NCI-H82 treated with DMSO at 0.1 percent for 48 hours (cell line): ENCODE measurements at regions not wholly inside any gene's neighbourhood (a gene's known extent, or its start where the extent isn't known, plus 50 kb on each side); places are given as distances from the start of the nearest gene placed in this dataset.
A peak's percentile ranks its signal among the peaks of the same experiment; 100 is the strongest.
"Not testable (repeated sequence)": the region's sequence is repeated elsewhere in the genome, so short reads cannot be mapped to it uniquely, and the experiment has no call there.

Source experiments
- DNase-seq: peaks from one replicate; lab custom pipeline; 2025; ENCODE audit not compliant: unreplicated experiment; lab: John Stamatoyannopoulos, UW

- no peak for DNase-seq
Observed at GRCh38 chr2:107094450-107094986, 208.6 kb upstream of the ST6GAL2 start.

- no peak for DNase-seq
Observed at GRCh38 chr2:107102176-107102575, 216.2 kb upstream of the ST6GAL2 start.

- DNase-seq = no peak
Observed at GRCh38 chr2:107107351-107107750, 221.4 kb upstream of the ST6GAL2 start.

- DNase-seq = no peak
Observed at GRCh38 chr2:107108556-107108955, 222.6 kb upstream of the ST6GAL2 start.

GRCh38 chr2:107111623-107112022 is 225.7 kb upstream of the ST6GAL2 start:
- no peak for DNase-seq

- no peak for DNase-seq
Observed at GRCh38 chr2:107112561-107112960, 226.6 kb upstream of the ST6GAL2 start.

GRCh38 chr2:107128381-107128780 is 242.4 kb upstream of the ST6GAL2 start:
- DNase-seq = no peak

- no peak for DNase-seq
Observed at GRCh38 chr2:107132070-107132469, 246.1 kb upstream of the ST6GAL2 start.

- DNase-seq = no peak
Observed at GRCh38 chr2:107132746-107133145, 246.8 kb upstream of the ST6GAL2 start.

GRCh38 chr2:107133412-107133811 is 247.4 kb upstream of the ST6GAL2 start:
- DNase-seq = no peak

- no peak for DNase-seq
Observed at GRCh38 chr2:107136733-107137132, 250.8 kb upstream of the ST6GAL2 start.

- peak; percentile 20 for DNase-seq
Observed at GRCh38 chr2:107137706-107138105, 251.7 kb upstream of the ST6GAL2 start.

- DNase-seq = no peak
Observed at GRCh38 chr2:107146181-107146580, 260.2 kb upstream of the ST6GAL2 start.

- DNase-seq = not testable (repeated sequence)
Observed at GRCh38 chr2:107146645-107147044, 260.7 kb upstream of the ST6GAL2 start.

GRCh38 chr2:107148055-107148454 is 262.1 kb upstream of the ST6GAL2 start:
- no peak for DNase-seq

GRCh38 chr2:107148496-107148895 is 262.5 kb upstream of the ST6GAL2 start:
- no peak for DNase-seq

- DNase-seq = no peak
Observed at GRCh38 chr2:107160640-107161239, 274.8 kb upstream of the ST6GAL2 start.

- no peak for DNase-seq
Observed at GRCh38 chr2:107168141-107168540, 282.2 kb upstream of the ST6GAL2 start.

- DNase-seq = no peak
Observed at GRCh38 chr2:107174171-107174570, 288.2 kb upstream of the ST6GAL2 start.

- DNase-seq = no peak
Observed at GRCh38 chr2:107182981-107183380, 297.0 kb upstream of the ST6GAL2 start.

- no peak for DNase-seq
Observed at GRCh38 chr2:107187870-107188269, 301.9 kb upstream of the ST6GAL2 start.

GRCh38 chr2:107195631-107196030 is 309.7 kb upstream of the ST6GAL2 start:
- no peak for DNase-seq

GRCh38 chr2:107197594-107198294 is 311.8 kb upstream of the ST6GAL2 start:
- DNase-seq = peak; percentile 34
